HG03565 (cell line): ENCODE measurements at regions not wholly inside any gene's neighbourhood (a gene's known extent, or its start where the extent isn't known, plus 50 kb on each side); places are given as distances from the start of the nearest gene placed in this dataset.
"Not testable (repeated sequence)": the region's sequence is repeated elsewhere in the genome, so short reads cannot be mapped to it uniquely, and the experiment has no call there.

Experiments used
- ATAC-seq: cut with Tn5 transposase; IDR thresholded peaks from one replicate; pipeline ENCODE4 v1.9.1; 2021; ENCODE audit warnings: mild to moderate bottlenecking, moderate library complexity; ENCODE audit not compliant: unreplicated experiment

DNA sequence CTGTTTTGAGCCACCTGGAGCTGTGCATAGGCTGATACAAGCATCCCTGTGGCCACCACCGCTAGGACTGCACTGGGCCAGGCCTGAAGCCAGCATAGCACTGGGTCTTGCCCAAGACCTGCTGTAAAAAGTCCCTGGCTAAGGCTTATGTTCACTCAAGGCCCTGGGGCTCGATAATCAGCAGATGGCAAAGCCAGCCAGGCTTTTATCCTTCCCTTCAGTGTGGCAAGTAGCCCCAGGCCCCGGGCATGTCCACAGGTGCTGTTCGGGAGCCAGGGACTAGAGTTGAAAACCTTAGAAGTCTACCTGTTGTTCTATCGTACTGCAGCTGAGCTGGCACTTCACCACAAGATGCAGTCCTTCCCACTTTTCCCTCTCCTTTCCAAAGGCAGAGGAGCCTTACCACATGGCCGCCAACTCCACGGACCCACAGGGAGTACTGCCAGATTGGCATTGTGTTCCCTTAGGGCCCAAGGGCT lies 226.4 kb upstream of the ZNF217 start:
- no peak for ATAC-seq

DNA sequence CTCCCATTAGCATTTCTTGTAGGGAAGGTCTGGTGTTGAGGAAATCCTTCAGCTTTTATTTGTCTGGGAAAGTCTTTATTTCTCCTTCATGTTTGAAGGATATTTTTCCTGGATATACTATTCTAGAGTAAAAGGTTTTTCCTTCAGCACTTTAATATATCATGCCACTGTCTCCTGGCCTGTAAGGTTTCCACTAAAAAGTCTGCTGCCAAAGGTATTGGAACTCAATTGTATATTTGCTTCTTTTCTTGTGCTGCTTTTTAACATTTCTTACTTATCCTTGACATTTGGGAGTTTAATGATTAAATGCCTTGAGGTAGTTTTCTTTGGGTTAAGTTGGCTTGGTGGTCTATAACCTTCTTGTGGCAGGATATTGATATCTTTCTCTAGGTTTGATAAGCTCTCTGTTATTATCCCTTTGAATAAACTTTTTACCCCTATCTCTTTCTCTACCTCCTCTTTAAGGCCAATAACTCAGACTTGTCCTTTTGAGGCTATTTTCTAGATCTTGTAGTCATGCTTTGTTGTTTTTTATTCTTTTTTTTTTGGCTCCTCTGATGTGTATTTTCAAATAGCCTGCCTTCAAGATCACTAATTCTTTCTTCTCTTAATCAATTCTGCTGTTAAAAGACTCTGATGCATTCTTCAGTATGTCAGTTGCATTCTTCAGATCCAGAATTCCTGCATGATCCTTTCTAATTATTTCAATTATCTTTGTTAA lies 225.0 kb upstream of the ZNF217 start:
- no peak for ATAC-seq

DNA sequence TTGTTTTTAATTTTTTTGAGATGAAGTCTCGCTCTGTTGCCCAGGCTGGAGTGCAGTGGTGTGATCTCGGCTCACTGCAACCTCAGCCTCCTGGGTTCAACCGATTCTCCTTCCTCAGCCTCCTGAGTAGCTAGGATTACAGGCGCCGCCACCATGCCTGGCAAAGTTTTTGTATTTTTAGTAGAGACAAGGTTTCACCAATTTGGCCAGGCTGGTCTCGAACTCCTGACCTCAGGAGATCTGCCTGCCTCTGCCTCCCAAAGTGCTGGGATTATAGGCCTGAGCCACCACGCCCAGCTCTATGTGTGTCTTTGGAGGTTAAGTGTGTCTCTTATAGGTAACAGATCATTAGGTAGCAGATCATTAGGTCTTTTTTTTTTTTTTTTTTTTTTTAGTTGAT lies 223.9 kb upstream of the ZNF217 start:
- ATAC-seq, result not testable (repeated sequence)

- no peak for ATAC-seq
Observed at GRCh38 chr20:53816872-53817398, 223.3 kb upstream of the ZNF217 start.

DNA sequence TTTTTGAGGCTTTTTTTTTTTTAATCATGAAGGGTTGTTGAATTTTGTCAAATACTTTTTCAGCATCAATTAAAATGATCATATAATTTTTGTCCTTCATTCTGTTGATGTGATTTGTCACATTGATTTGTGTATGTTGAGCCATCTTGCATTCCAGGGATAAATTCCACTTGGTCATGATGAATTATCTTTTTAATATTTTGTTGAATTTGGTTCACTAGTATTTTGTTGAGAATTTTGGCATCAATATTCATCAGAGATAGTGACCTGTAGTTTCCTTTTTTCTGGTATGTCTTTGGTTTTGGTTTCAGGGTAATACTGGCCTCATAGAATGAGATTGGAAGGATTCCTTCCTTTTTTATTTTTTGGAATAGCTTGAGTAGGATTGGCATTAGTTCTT lies 221.9 kb upstream of the ZNF217 start:
- no peak for ATAC-seq

- no peak for ATAC-seq
Observed at GRCh38 chr20:53814060-53814459, 220.4 kb upstream of the ZNF217 start.

GRCh38 chr20:53813636-53814035 lies 220.0 kb upstream of the ZNF217 start:
- no peak for ATAC-seq

- no peak for ATAC-seq
Observed at GRCh38 chr20:53811577-53811976, 217.9 kb upstream of the ZNF217 start.

- ATAC-seq, result no peak
Observed at GRCh38 chr20:53810661-53811355, 217.2 kb upstream of the ZNF217 start.

GRCh38 chr20:53809728-53810365 lies 216.2 kb upstream of the ZNF217 start:
- no peak for ATAC-seq

DNA sequence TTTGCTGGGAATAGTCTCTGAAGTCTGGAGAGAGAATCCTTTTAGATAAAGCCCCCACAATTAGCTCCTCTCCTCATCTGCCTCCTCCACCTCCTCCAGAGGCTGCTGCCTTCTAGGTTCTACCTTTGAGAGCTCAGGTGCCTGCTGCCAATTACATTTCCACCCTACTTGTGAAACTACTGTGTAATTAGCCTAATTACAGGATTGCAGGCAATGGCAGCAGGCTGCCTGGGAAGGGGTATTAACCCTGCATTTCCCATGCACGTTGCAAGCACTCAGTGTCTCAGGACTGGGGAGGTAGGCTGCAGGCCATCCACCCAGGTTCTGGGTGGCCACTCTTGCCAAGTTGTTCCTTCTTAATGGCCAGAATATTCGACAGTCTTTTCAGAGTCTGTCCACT lies 215.6 kb upstream of the ZNF217 start:
- no peak for ATAC-seq

DNA sequence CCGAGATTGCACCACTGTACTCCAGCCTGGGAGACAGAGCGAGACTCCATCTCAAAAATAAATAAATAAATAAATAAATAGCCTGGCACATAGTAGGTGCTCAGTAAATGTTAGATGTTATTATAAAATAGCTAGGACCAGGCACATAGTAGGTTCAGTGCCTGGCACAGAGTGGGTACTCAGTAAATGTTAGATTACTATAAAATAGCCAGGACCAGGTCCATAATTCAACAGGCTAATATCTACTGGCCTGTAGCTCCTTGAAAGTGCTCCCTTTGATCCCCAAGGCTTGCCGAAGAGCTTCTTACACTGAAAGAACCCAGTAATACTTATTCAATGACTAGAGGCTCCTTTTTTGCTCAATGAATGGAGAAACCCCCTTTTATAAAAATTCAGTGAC lies 215.1 kb upstream of the ZNF217 start:
- ATAC-seq, result no peak

- not testable (repeated sequence) for ATAC-seq
Observed at GRCh38 chr20:53808302-53808701, 214.7 kb upstream of the ZNF217 start.

- no peak for ATAC-seq
Observed at GRCh38 chr20:53806683-53807401, 213.2 kb upstream of the ZNF217 start.

DNA sequence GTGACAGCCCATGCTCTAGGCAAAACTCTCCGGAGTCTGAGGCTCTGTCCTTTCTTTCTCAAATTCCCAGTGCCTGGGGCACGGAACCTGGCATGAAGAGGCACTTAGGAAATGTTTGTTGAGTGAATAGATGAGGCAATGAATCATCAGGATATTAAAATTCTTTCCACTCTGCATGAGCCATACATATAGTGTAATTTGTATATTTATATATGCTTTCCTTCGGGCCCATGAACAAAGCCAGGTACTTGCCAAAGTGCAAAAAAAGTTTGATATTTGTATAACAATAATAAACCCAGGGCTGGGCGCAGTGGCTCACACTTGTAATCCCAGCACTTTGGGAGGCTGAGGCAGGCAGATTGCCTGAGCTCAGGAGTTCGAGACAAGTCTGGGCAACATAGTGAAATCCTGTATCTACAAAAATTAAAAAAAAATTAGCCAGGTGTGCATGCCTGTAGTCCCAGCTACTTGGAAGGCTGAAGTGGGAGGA lies 212.3 kb upstream of the ZNF217 start:
- no peak for ATAC-seq

- ATAC-seq, result no peak
Observed at GRCh38 chr20:53804920-53805894, 211.6 kb upstream of the ZNF217 start.

GRCh38 chr20:53804308-53804707 lies 210.7 kb upstream of the ZNF217 start:
- not testable (repeated sequence) for ATAC-seq

- no peak for ATAC-seq
Observed at GRCh38 chr20:53803492-53804155, 210.0 kb upstream of the ZNF217 start.
